ENCODE measurements at regions not wholly inside any gene's neighbourhood (a gene's known extent, or its start where the extent isn't known, plus 50 kb on each side); places are given as distances from the start of the nearest gene placed in this dataset.
"Not testable (repeated sequence)": the region's sequence is repeated elsewhere in the genome, so short reads cannot be mapped to it uniquely, and the experiment has no call there.

- not testable (repeated sequence) for TF ChIP-seq CTCF, POLR2A (IDR thresholded peaks at IDR 0.05)
Measured at GRCh38 chr1:157446356-157446755, 106.0 kb downstream of the FCRL5 start.
